Lower leg skin (tissue), 4 donors: ENCODE measurements at regions not wholly inside any gene's neighbourhood (a gene's known extent, or its start where the extent isn't known, plus 50 kb on each side); places are given as distances from the start of the nearest gene placed in this dataset.

Source experiments
- DNase-seq, 2 donors: peaks; one replicate each; pipeline ENCODE4 v3.0.0-alpha.2; 2019; ENCODE audit warnings: low spot score in 2 of 2
- H3K4me3 ChIP-seq: fragments of 200-600 bp; sonication (generic); 2 replicates; pipeline ENCODE4 v1.5.1; 2017; ENCODE audit warnings: mild to moderate bottlenecking, low read depth; ENCODE audit not compliant: poor library complexity, severe bottlenecking
- CTCF ChIP-seq, 3 donors: fragments of 450-650 bp; IDR thresholded peaks; one replicate each; pipeline ENCODE4 v1.5.1; 2016; ENCODE audit warnings: antibody characterized with exemption in 3 of 3, mild to moderate bottlenecking in 3 of 3, moderate library complexity in 2 of 3
- POLR2A ChIP-seq, 2 donors: fragments of 450-650 bp; IDR thresholded peaks; one replicate each; pipeline ENCODE4 v1.6.1; 2016 to 2017; ENCODE audit warnings: antibody characterized with exemption in 2 of 2, mild to moderate bottlenecking in 1 of 2, moderate library complexity in 1 of 2
- WGBS, 2 donors: methylation state at CpG; one replicate each; pipeline ENCODE4 v1.1.5; 2018; 5-methylcytosine and 5-hydroxymethylcytosine counted together
- intact Hi-C: fragments of 100-400 bp; cut with DNase I; formaldehyde crosslinking; loops from one replicate; pipeline ENCODE4 v1.15.0; 2023; ENCODE audit warnings: low total_unique reads

DNA sequence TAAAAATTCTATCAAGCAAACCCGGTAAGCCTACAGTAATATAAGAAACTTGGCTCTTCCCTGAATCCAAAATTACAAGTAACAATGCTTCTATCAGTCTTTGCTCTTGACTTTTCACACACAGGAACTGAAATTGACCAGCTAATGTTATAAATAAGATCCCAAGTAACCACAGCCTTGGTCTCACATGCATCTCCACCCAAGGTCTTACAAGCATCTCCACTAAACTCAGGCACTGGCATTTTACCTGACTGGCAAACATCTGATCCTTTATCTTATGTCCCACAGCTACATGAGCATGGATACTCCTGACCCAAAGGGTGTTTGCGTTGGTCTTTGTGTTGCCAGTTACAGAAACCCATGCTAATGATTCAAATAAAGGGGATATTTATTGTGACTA, 302.3 kb upstream of the EPHA4 start:
- no peak for DNase-seq
- TF ChIP-seq POLR2A (IDR thresholded peaks at IDR 0.05) (no peak), CTCF (IDR thresholded peaks at IDR 0.05) (no peak)
- H3K4me3 ChIP-seq = no peak overlapping the region
- WGBS, 2 donors = 75 to 83% methylated on average over 2 of the region's 2 CpGs
- intact Hi-C loops = no loop called here

DNA sequence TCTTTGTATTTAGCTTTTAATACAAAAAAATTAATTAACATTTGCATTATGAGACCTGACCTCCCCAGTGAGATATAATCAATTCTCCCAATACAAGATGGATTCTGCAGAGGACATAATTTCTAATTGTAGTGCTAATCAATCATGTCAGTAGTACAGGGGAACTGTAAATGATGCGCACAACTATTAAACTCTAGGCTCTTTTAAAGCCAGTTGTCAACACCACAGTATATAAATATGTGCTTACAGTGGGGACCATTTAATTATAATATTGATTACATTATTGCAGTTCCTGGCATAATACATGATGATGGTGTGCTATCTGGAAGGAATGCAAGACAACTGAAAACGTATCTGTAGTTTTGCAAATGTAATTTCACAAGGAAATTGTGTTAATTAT, 285.6 kb upstream of the EPHA4 start:
- no peak overlapping the region for H3K4me3 ChIP-seq
- intact Hi-C loops = no loop called here
- TF ChIP-seq CTCF (IDR thresholded peaks at IDR 0.05) = no peak
- TF ChIP-seq POLR2A (IDR thresholded peaks at IDR 0.05) = no peak
- DNase-seq = no peak
- 49 to 65% methylated on average over 2 of the region's 2 CpGs for whole genome bisulfite sequencing, 2 donors

DNA sequence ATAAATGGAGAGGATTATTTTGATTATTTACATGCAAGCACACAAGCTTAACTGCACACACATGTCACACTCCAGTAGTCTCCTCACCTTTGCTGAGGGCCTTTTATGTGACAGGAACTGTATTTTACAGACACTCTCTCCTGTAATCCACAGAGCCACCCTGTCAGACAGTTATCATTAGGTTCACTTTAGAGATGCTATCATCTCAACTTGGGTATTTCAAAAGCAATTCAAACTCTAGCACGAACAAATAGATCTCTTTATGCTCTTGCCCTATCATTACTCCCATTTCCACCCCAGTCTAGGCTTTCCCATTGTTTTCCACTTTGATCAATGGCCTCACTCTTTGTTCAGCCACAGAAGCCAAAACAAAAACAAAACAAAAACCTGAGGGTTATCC, 281.2 kb upstream of the EPHA4 start:
- no peak for DNase-seq
- intact Hi-C loops = no loop called here
- TF ChIP-seq CTCF (IDR thresholded peaks at IDR 0.05) (no peak), POLR2A (IDR thresholded peaks at IDR 0.05) (no peak)
- 39 to 49% methylated on average over 1 of the region's 1 CpG for WGBS, 2 donors
- no peak overlapping the region for H3K4me3 ChIP-seq

DNA sequence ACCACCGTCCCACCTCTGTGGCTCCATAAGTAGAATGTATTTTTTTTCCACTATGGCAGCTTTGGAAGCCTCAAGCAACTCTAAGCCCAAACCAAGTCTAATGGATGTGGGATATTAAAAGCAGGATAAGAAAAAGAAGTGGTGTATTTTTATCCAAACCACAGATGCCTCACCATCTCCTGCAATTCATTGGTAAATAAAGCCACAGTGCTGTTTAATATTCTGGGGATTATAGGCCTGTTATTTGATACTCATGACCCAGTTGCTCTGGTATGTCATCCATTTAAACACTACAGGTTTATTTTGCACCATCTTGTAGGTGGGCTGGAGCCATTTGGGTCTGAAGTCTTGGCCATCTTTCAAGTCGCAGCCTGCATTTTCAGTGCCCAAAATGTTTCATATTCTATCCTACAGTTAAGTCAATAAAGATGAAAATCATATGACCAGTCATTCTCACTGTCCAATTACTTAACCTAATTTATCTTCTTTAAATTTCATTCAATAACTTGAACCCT, 279.5 kb upstream of the EPHA4 start:
- DNase-seq = no peak
- no peak overlapping the region for H3K4me3 ChIP-seq
- TF ChIP-seq POLR2A (IDR thresholded peaks at IDR 0.05) = no peak
- no peak for TF ChIP-seq CTCF (IDR thresholded peaks at IDR 0.05)
- 81 to 92% methylated on average over 2 of the region's 2 CpGs for WGBS, 2 donors
- intact Hi-C loops = no loop called here

DNA sequence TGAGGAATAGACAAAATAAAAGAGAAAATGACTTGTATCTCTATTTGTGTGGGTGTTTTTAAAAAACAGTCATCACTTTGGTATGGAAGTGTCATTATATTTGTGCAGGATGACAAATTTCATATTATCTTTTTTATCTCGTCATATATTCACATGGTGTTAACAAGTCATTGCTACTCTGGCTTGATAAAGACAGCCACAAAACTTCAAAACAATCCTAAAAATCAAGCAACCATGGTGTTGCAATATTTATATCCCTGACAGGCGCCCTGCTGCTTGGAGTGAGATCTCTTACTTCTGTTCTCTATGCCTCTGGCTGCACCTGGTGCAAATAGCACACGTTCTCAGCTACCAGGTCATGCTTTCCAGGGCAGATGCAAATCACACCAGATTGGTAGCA, 278.0 kb upstream of the EPHA4 start:
- intact Hi-C loops = no loop called here
- no peak for DNase-seq
- H3K4me3 ChIP-seq = no peak overlapping the region
- TF ChIP-seq CTCF (IDR thresholded peaks at IDR 0.05) (no peak), POLR2A (IDR thresholded peaks at IDR 0.05) (no peak)
- WGBS, 2 donors = 51 to 56% methylated on average over 3 of the region's 3 CpGs

DNA sequence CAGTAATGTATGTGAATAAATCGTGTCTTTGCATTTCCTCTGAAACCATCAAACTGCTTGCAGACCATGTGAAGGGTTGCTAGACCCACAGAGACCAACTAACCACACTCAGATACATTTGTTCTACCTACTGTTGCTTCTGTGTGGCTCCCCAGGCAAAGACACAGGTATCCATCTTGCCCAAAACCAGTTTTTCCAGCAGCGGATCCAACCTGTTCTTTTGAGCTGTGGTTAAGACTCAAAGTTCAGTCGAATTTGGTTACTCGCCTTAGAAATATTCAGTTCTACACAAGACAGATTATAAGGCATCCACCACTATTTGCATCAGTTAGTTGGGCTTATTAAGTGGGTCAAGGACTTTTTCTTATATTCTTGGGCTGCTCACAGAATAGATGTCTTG, 276.2 kb upstream of the EPHA4 start:
- intact Hi-C loops = no loop called here
- DNase-seq = no peak
- no peak overlapping the region for H3K4me3 ChIP-seq
- TF ChIP-seq POLR2A (IDR thresholded peaks at IDR 0.05) (no peak), CTCF (IDR thresholded peaks at IDR 0.05) (no peak)
- 68 to 74% methylated on average over 4 of the region's 4 CpGs for WGBS, 2 donors
